ENCODE measurements at regions not wholly inside any gene's neighbourhood (a gene's known extent, or its start where the extent isn't known, plus 50 kb on each side); places are given as distances from the start of the nearest gene placed in this dataset.

DNA sequence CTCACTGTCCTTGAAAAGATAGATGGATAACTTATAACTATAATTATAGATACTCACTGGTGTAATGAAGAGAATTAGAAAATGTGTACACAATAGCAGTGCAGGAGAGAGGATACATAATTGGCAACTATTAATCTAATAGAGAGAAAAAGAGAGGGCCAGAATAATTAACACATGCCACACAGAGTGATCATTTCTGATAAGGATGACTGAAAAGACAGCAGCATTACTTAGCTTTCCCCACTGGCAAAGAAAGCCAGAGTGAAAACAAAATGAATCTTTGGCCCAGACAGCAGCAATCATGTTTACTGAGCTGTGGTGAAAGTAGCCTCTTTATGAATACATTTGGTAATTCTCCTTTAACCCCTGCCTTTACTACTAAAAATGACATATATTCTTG, 493.3 kb upstream of the ROBO1 start:
- TF ChIP-seq EP300 (IDR thresholded peaks at IDR 0.05) (no peak), POLR2A (IDR thresholded peaks at IDR 0.05) (no peak), CTCF (IDR thresholded peaks at IDR 0.05) (no peak)
- Histone ChIP-seq H3K4me1 (no peaks in the 10 kb centered on the region), H3K27me3 (no peaks in the 10 kb centered on the region), H3K27ac (no peak overlapping the region), H3K36me3 (no peaks in the 10 kb centered on the region), H3K4me3 (no peak overlapping the region), H3K9me3 (no peaks in the 10 kb centered on the region)
- DNase-seq (ENCODE audit: low spot score in 2 of 2), result no peak

- no peak for TF ChIP-seq EP300 (IDR thresholded peaks at IDR 0.05)
- no peak for TF ChIP-seq POLR2A (IDR thresholded peaks at IDR 0.05)
- no peak for TF ChIP-seq CTCF (IDR thresholded peaks at IDR 0.05)
- no peaks in the 10 kb centered on the region for H3K9me3 ChIP-seq
- no peak overlapping the region for H3K4me3 ChIP-seq
- 83 to 84% methylated on average over 4 of the region's 4 CpGs for WGBS, 2 donors
- no peak for DNase-seq (ENCODE audit: low spot score in 2 of 2)
- H3K4me1 ChIP-seq, result no peaks in the 10 kb centered on the region
- no peak overlapping the region for H3K27ac ChIP-seq
- no peaks in the 10 kb centered on the region for H3K27me3 ChIP-seq
- no peaks in the 10 kb centered on the region for H3K36me3 ChIP-seq
Measured at GRCh38 chr3:80259736-80260135, 491.9 kb upstream of the ROBO1 start.

GRCh38 chr3:80252113-80252512, 484.3 kb upstream of the ROBO1 start:
- no peaks in the 10 kb centered on the region for H3K27me3 ChIP-seq
- no peak for DNase-seq (ENCODE audit: low spot score in 2 of 2)
- TF ChIP-seq EP300 (IDR thresholded peaks at IDR 0.05) (no peak), CTCF (IDR thresholded peaks at IDR 0.05) (no peak), POLR2A (IDR thresholded peaks at IDR 0.05) (no peak)
- no peak overlapping the region for H3K27ac ChIP-seq
- H3K4me3 ChIP-seq, result no peak overlapping the region
- H3K9me3 ChIP-seq, result peaks cover 0 to 14% (median 0%) of the 10 kb centered on the region in 4 donors
- H3K36me3 ChIP-seq, result no peaks in the 10 kb centered on the region
- no peaks in the 10 kb centered on the region for H3K4me1 ChIP-seq
- WGBS, 2 donors, result 76 to 94% methylated on average over 2 of the region's 2 CpGs

- Histone ChIP-seq H3K27me3 (no peaks in the 10 kb centered on the region), H3K4me3 (no peak overlapping the region), H3K27ac (no peak overlapping the region), H3K4me1 (no peaks in the 10 kb centered on the region), H3K36me3 (no peaks in the 10 kb centered on the region), H3K9me3 (peaks cover 0 to 14% (median 0%) of the 10 kb centered on the region in 4 donors)
- 88 to 89% methylated on average over 3 of the region's 3 CpGs for WGBS, 2 donors
- no peak for TF ChIP-seq EP300 (IDR thresholded peaks at IDR 0.05)
- no peak for TF ChIP-seq CTCF (IDR thresholded peaks at IDR 0.05)
- TF ChIP-seq POLR2A (IDR thresholded peaks at IDR 0.05), result no peak
- no peak for DNase-seq (ENCODE audit: low spot score in 2 of 2)
Measured at GRCh38 chr3:80247766-80248165, 480.0 kb upstream of the ROBO1 start.

GRCh38 chr3:80244390-80244789, 476.6 kb upstream of the ROBO1 start:
- WGBS, 2 donors, result 26 to 35% methylated on average over 6 of the region's 6 CpGs
- no peaks in the 10 kb centered on the region for H3K4me1 ChIP-seq
- peaks cover 0 to 6% (median 0%) of the 10 kb centered on the region in 4 donors for H3K9me3 ChIP-seq
- DNase-seq (ENCODE audit: low spot score in 2 of 2), result peak in 1 of 2 donors; percentile 54
- no peak overlapping the region for H3K4me3 ChIP-seq
- H3K36me3 ChIP-seq, result no peaks in the 10 kb centered on the region
- TF ChIP-seq EP300 (IDR thresholded peaks at IDR 0.05), result peak in 1 of 2 donors; percentile 32
- TF ChIP-seq POLR2A (IDR thresholded peaks at IDR 0.05), result no peak
- H3K27me3 ChIP-seq, result no peaks in the 10 kb centered on the region
- no peak overlapping the region for H3K27ac ChIP-seq

DNA sequence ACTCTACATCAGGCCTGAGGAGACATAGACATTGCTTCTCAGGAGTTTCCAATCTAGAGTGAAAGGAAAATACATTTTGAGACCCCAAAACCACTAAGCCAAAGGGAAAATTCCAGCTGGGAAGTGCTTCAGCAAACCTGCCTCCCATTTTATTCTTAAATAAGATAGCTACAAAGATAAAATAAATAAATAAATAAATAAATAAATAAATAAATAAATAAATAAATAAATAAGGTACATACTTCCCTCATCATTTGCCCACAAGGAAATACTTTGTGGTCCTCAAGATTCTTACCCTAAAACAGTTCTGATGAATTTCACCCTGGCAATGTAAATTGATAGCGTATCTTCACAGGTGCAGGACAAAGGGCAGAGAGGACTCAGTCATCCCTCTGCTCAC, 474.0 kb upstream of the ROBO1 start:
- WGBS, 2 donors, result 100% methylated on average over 1 of the region's 1 CpG
- H3K36me3 ChIP-seq, result no peaks in the 10 kb centered on the region
- H3K27me3 ChIP-seq, result no peaks in the 10 kb centered on the region
- no peak overlapping the region for H3K4me3 ChIP-seq
- TF ChIP-seq POLR2A (IDR thresholded peaks at IDR 0.05) (no peak), EP300 (IDR thresholded peaks at IDR 0.05) (no peak), CTCF (IDR thresholded peaks at IDR 0.05) (no peak)
- no peak for DNase-seq (ENCODE audit: low spot score in 2 of 2)
- no peak overlapping the region for H3K27ac ChIP-seq
- H3K9me3 ChIP-seq, result no peaks in the 10 kb centered on the region
- H3K4me1 ChIP-seq, result no peaks in the 10 kb centered on the region

Data from tibial nerve (tissue), 4 donors.